ENCODE measurements at regions not wholly inside any gene's neighbourhood (a gene's known extent, or its start where the extent isn't known, plus 50 kb on each side); places are given as distances from the start of the nearest gene placed in this dataset.

- TF ChIP-seq ZNF274 (IDR thresholded peaks at IDR 0.05; ENCODE audit: low read depth, low read length): no peak
- no peak for TF ChIP-seq CTCF (IDR thresholded peaks at IDR 0.05 in 2 of 3, conservative IDR thresholded peaks at IDR 0.05 in 1 of 3; ENCODE audit: borderline replicate concordance in 1 of 3, insufficient read depth in 1 of 3, low read depth in 2 of 3, low read length in 2 of 3)
- no peak for TF ChIP-seq EZH2phosphoT487 (IDR thresholded peaks at IDR 0.05; ENCODE audit: borderline replicate concordance)
- no peak for TF ChIP-seq REST (IDR thresholded peaks at IDR 0.05; ENCODE audit: low read depth)
- no peak for TF ChIP-seq CBX3 (IDR thresholded peaks at IDR 0.05; ENCODE audit: low read depth)
- no peak for TF ChIP-seq RAD21 (IDR thresholded peaks at IDR 0.05; ENCODE audit: low read depth)
- TF ChIP-seq ZFX (IDR thresholded peaks at IDR 0.05): no peak
- no peak for TF ChIP-seq POLR2AphosphoS5 (IDR thresholded peaks at IDR 0.05; ENCODE audit: low read depth, low read length)
- no peak for TF ChIP-seq POLR2A (IDR thresholded peaks at IDR 0.05; ENCODE audit: borderline replicate concordance, extremely low read depth, insufficient read depth, insufficient read length)
- no peak for TF ChIP-seq EZH2 (IDR thresholded peaks at IDR 0.05)
- no peak for TF ChIP-seq ATF3 (IDR thresholded peaks at IDR 0.05)
- no peak for TF ChIP-seq JUND (IDR thresholded peaks at IDR 0.05)
Observed at GRCh38 chr1:223478606-223479005, 85.4 kb downstream of the CCDC185 start.
